HG03108 (cell line): ENCODE measurements at regions not wholly inside any gene's neighbourhood (a gene's known extent, or its start where the extent isn't known, plus 50 kb on each side); places are given as distances from the start of the nearest gene placed in this dataset.
"Not testable (repeated sequence)": the region's sequence is repeated elsewhere in the genome, so short reads cannot be mapped to it uniquely, and the experiment has no call there.

Experiments used
- ATAC-seq: cut with Tn5 transposase; IDR thresholded peaks from one replicate; pipeline ENCODE4 v1.9.1; 2021; ENCODE audit warnings: moderate library complexity; ENCODE audit not compliant: unreplicated experiment

- no peak for ATAC-seq
Measured at GRCh38 chr4:162761965-162762364, 404.7 kb downstream of the NAF1 start.

DNA sequence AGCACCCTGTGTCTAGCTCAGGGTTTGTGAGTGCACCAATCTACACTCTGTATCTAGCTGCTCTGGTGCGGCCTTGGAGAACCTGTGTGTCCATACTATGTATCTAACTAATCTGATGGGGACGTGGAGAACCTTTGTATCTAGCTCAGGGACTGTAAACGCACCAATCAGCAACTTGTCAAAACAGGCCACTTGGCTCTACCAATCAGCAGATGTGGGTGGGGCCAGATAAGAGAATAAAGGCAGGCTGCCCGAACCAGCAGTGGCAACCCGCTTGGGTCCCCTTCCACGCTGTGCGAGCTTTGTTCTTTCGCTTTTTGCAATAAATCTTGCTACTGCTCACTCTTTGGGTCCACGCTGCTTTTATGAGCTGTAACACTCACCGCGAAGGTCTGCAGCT lies 426.5 kb downstream of the NAF1 start:
- ATAC-seq: not testable (repeated sequence)

DNA sequence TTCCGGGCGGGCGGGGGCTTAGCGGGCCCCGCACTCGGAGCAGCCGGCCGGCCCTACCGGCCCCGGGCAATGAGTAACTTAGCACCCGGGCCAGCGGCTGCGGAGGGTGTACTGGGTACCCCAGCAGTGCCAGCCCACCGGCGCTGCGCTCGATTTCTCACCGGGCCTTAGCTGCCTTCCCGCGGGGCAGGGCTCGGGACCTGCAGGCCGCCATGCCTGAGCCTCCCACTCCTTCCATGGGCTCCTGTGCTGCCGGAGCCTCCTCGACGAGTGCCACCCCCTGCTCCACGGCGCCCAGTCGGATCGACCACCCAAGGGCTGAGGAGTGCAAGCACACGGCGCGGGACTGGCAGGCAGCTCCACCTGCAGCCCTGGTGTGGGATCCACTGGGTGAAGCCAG lies 427.1 kb downstream of the NAF1 start:
- not testable (repeated sequence) for ATAC-seq

- no peak for ATAC-seq
Measured at GRCh38 chr4:162732876-162733275, 433.8 kb downstream of the NAF1 start.

GRCh38 chr4:162727766-162728165 lies 438.9 kb downstream of the NAF1 start:
- ATAC-seq: no peak

- no peak for ATAC-seq
Measured at GRCh38 chr4:162727232-162727631, 439.5 kb downstream of the NAF1 start.

GRCh38 chr4:162715401-162715800 lies 451.3 kb downstream of the NAF1 start:
- no peak for ATAC-seq

- ATAC-seq: no peak
Measured at GRCh38 chr4:162707962-162708361, 458.7 kb downstream of the NAF1 start.

DNA sequence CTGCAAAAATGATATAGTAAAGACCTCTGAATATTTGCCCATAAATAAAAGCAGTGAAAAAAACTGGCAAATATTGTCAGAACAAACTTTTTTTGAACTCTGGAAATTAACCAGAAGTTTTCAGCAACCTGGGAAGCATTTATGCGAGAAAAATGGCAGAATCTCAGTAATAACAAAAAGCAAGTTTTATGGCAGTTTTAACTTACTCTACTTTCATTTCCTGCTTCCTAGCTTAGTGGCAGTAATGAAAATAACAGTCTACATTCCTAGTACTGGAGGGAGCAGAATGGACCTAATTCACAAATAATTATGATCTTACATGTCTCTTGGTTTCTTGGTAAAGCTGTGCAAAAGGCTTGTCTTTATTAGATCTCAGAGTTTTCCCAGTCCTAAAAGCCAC lies 460.1 kb downstream of the NAF1 start:
- no peak for ATAC-seq

GRCh38 chr4:162706051-162706450 lies 460.6 kb downstream of the NAF1 start:
- no peak for ATAC-seq

DNA sequence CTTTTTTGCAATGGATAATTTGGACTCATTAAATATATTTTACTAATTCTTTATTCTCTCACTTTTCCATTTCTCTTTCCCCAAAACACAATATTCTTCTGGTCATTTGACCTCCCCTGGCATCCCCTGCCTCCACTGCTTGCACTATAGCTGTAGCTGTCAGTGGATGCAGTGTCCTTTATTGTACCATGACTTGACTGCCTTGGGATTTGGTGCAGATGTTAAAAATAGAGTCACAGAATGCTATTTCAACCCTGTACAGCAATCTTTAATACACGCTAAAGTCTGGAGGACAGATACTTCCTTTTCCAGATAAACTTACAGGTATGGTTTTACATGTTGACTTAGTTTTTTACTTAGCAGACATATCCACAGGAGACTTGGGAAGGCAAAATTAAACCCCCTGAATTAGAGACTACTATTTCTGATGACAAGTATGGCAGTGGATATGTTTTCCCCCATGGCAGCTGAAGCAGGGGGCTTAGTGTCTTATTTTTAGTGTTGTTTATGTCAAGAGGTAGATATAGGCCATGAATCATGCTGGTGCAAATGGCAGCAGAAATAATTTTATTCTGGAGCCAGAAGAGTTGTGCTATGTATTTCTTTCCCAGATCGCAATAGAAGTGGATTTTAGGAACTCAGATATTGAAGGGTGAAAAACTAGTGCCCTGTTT lies 461.4 kb downstream of the NAF1 start:
- ATAC-seq: no peak

DNA sequence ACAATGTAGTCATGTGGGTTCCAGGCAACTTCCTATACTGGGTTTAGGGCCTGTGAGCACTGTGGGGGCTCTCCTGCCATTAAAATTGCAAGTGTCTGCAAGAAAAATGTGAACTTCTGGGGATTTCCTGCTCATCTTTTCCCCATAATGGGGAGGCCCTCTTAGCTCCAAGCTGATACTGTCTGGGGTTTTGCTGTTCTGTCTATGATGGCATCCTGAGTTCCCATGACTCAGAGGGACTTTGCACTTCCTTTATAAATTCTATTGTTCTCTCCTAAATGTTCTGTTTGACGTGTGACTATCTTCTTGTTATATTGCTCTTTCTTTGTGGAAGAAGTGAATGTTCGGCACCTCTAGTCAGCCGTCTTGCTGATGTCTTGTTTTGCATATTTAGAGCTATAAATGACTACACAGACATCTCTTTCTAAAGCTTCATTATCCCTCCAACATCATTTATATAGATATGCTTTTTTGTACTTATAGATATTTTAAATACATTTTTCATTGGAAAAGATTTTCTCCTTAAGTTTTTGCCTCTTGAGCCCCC lies 465.8 kb downstream of the NAF1 start:
- peak; percentile 46 for ATAC-seq

DNA sequence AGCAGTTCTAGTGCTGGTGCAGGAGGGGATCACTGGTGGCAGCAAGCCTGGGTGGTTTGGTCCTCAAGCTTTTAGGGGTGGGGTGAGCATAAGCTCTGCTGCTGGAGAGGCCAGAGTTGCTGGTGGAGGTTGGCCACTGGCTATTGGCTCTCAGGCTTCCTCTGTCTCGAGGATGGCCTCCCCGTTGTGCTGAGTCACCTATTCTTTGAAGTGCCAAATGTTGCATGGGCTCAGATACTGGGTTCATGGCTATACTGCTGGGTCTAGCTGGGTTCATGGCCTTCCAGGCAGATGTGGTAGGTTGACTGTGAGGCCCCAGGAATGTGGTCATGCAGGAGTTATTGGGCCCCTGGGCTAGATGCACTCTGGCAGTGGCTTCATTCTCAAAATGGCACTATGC lies 466.3 kb downstream of the NAF1 start:
- ATAC-seq: no peak

- no peak for ATAC-seq
Measured at GRCh38 chr4:162699629-162700028, 467.1 kb downstream of the NAF1 start.

- no peak for ATAC-seq
Measured at GRCh38 chr4:162685410-162685809, 481.3 kb downstream of the NAF1 start.

GRCh38 chr4:162684998-162685397 lies 481.7 kb downstream of the NAF1 start:
- ATAC-seq: no peak

DNA sequence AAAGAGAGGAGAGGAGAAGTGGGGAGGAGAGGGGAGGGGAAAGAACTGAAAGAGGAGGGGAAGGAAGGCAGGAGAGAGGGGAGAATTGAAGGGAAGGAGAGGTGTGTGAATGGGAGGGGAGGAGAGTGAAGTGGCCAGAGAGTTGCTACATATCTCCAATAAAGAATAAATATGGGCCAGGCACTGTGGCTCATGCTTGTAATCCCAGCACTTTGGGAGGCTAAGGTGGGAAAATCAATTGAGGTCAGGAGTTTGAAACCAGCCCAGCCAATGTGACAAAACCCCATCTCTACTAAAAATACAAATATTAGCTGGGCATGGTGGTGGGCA lies 482.4 kb downstream of the NAF1 start:
- ATAC-seq: no peak

- ATAC-seq: peak; percentile 70
Measured at GRCh38 chr4:162683659-162684370, 482.9 kb downstream of the NAF1 start.

DNA sequence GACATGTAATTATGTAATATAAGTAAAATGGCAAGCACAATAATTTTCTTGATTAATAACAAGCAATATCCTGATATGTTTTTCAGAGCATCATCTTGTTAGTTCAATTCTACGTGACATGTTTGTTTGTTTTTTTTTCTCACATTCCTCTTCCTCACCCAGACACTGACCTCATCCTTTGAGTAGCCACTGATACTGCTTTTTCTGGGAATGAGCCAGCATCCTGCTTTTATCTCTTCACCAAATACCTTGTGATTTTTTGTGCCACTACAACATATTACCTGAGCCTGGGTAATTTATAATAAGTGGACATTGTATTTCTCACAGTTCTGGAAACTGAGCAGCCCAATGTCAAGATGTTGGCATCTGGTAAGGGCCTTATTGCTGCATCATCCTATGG lies 484.0 kb downstream of the NAF1 start:
- ATAC-seq: no peak

GRCh38 chr4:162681212-162681611 lies 485.5 kb downstream of the NAF1 start:
- ATAC-seq: no peak

DNA sequence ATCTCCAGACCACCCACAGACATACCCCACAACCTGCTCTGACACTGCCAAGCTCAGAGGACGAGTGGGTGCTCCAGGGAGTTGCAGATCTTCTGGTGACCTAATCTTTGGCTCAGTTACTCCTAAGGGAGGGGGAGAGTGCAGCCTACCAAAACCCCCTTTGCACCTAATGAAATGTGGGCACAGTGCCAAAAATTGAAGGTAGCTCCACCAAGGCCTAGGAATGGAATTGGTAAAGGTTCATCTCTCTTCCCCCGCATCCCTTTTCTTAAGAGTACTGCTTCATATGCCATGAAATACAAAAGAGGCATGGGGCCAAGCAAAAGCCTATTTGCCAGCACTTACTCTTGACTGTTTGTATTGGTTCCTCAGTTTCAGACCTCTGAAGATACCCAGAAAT lies 491.0 kb downstream of the NAF1 start:
- ATAC-seq: no peak

DNA sequence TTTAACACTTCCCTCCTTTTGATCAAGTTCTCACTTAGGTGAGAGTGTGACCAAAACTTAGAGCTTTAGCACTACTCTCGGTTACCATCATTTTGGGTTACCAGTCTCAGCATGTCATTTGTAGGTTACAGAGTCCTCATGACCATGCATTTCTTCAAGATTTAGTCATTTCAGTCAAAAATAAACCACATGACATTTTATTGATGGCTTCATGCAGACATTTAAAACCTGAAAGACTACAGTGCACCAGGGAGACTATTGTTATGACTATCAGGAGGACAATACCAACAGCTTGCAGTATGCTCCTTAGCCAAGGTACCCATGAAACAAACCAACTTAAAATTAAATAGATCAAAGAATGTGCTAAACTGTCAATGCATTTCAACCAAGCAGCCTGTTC lies 498.1 kb upstream of the FSTL5 start:
- ATAC-seq: no peak

DNA sequence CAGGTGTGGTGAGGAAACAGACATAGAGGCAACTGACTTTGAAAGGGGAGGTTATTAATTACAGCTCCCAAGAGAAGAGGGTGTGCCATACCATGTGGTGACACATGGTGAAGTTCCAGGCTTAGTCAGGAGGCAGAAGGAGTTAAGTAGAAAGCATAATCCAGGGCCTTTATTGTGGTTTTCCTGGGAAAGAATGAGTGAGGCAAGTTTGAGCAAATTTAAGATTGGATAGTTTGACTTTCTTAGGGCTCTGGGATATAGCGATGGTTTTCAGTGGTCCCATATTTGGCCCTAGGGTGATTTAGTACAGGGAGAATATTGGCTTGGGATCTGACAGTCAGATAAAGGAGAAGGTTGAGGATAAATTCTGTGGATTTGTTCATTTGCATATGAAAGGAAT lies 495.9 kb upstream of the FSTL5 start:
- ATAC-seq: no peak
